HEK293 (cell line): ENCODE measurements at regions not wholly inside any gene's neighbourhood (a gene's known extent, or its start where the extent isn't known, plus 50 kb on each side); places are given as distances from the start of the nearest gene placed in this dataset.

ENCODE experiments used
- CTCF ChIA-PET: fragments of 350-600 bp; formaldehyde crosslinking; extraction: SDS; loops from one replicate; lab custom pipeline; 2021; ENCODE audit warnings: antibody characterized with exemption; lab: Yijun Ruan, JAX
- POLR2A ChIA-PET: fragments of 300-600 bp; formaldehyde crosslinking; extraction: SDS; loops from one replicate; lab custom pipeline; 2020; ENCODE audit warnings: antibody characterized with exemption, inconsistent platforms; lab: Yijun Ruan, JAX
- H3K27ac ChIP-seq: fragments of 200-500 bp; sonication (Bioruptor generic); 2 replicates; pipeline ENCODE4 v1.5.1; 2014; ENCODE audit warnings: low read depth, low read length, control low read depth, inconsistent platforms; ENCODE audit errors: extremely low read depth
- H3K36me3 ChIP-seq, 2 experiments: fragments of 200-500 bp in 1 of 2; sonication (Bioruptor generic) in 1 of 2; 1 replicate in 1 of 2; 2 replicates in 1 of 2; pipeline ENCODE4 v1.5.1; 2014 to 2017; ENCODE audit warnings: inconsistent platforms in 2 of 2, low read length in 2 of 2; ENCODE audit not compliant: control insufficient read depth in 2 of 2, insufficient read depth in 1 of 2
- H3K4me1 ChIP-seq: fragments of 200-500 bp; sonication (Bioruptor generic); 2 replicates; pipeline ENCODE4 v1.5.1; 2014; ENCODE audit warnings: mild to moderate bottlenecking, low read length, inconsistent platforms; ENCODE audit not compliant: control insufficient read depth, insufficient read depth
- H3K4me3 ChIP-seq: 2 replicates; pipeline ENCODE4 v1.5.1; 2011; ENCODE audit warnings: low read depth, mild to moderate bottlenecking, control low read depth, low read length, moderate library complexity
- H3K9me3 ChIP-seq: fragments of 200-500 bp; sonication (Bioruptor generic); 2 replicates; pipeline ENCODE4 v1.5.1; 2014; ENCODE audit warnings: low read depth, low read length, inconsistent platforms; ENCODE audit not compliant: control insufficient read depth, insufficient read depth
- ATF2 ChIP-seq: fragments of 450-650 bp; formaldehyde crosslinking; IDR thresholded peaks from 2 replicates; pipeline ENCODE4 v1.5.1; 2016; ENCODE audit warnings: missing biosample characterization, missing genetic modification characterization, low read depth
- BCL11B ChIP-seq: fragments of 450-650 bp; formaldehyde crosslinking; IDR thresholded peaks from 2 replicates; pipeline ENCODE4 v1.5.1; 2016; ENCODE audit warnings: low read depth, missing biosample characterization, missing genetic modification characterization
- CTCF ChIP-seq: fragments of 450-650 bp; formaldehyde crosslinking; IDR thresholded peaks from 2 replicates; pipeline ENCODE4 v1.5.1; 2016; ENCODE audit warnings: missing biosample characterization, missing genetic modification characterization
- GLIS2 ChIP-seq: fragments of 450-650 bp; formaldehyde crosslinking; IDR thresholded peaks from 2 replicates; pipeline ENCODE4 v1.5.1; 2016; ENCODE audit warnings: missing biosample characterization, missing genetic modification characterization
- KLF17 ChIP-seq: fragments of 450-650 bp; formaldehyde crosslinking; IDR thresholded peaks from 2 replicates; pipeline ENCODE4 v1.5.1; 2016; ENCODE audit warnings: missing biosample characterization, missing genetic modification characterization
- MYNN ChIP-seq: fragments of 450-650 bp; formaldehyde crosslinking; IDR thresholded peaks from 2 replicates; pipeline ENCODE4 v1.5.1; 2016; ENCODE audit warnings: missing biosample characterization, missing genetic modification characterization, borderline replicate concordance
- OSR2 ChIP-seq: fragments of 450-650 bp; formaldehyde crosslinking; IDR thresholded peaks from 2 replicates; pipeline ENCODE4 v1.5.1; 2016; ENCODE audit warnings: missing biosample characterization, missing genetic modification characterization
- ZBTB21 ChIP-seq: fragments of 450-650 bp; formaldehyde crosslinking; IDR thresholded peaks from 2 replicates; pipeline ENCODE4 v1.5.1; 2017; ENCODE audit warnings: missing biosample characterization, missing genetic modification characterization
- ZBTB26 ChIP-seq: fragments of 450-650 bp; formaldehyde crosslinking; optimal IDR thresholded peaks from 2 replicates; pipeline ENCODE3; 2016; ENCODE audit warnings: missing biosample characterization, mild to moderate bottlenecking, missing genetic modification characterization
- ZBTB6 ChIP-seq: fragments of 450-650 bp; formaldehyde crosslinking; IDR thresholded peaks from 2 replicates; pipeline ENCODE4 v1.5.1; 2017; ENCODE audit warnings: missing biosample characterization, missing genetic modification characterization
- ZEB2 ChIP-seq: fragments of 450-650 bp; formaldehyde crosslinking; IDR thresholded peaks from 2 replicates; pipeline ENCODE4 v1.5.1; 2016; ENCODE audit warnings: missing biosample characterization, missing genetic modification characterization
- ZIC2 ChIP-seq: fragments of 450-650 bp; formaldehyde crosslinking; IDR thresholded peaks from 2 replicates; pipeline ENCODE4 v1.5.1; 2016; ENCODE audit warnings: missing biosample characterization, missing genetic modification characterization
- ZNF169 ChIP-seq: fragments of 450-650 bp; formaldehyde crosslinking; IDR thresholded peaks from 2 replicates; pipeline ENCODE4 v1.5.1; 2016; ENCODE audit warnings: missing biosample characterization, missing genetic modification characterization
- ZNF335 ChIP-seq: fragments of 450-650 bp; formaldehyde crosslinking; conservative IDR thresholded peaks from 2 replicates; pipeline ENCODE4 v1.5.1; 2016; ENCODE audit warnings: missing biosample characterization, missing genetic modification characterization
- ZNF394 ChIP-seq: fragments of 450-650 bp; formaldehyde crosslinking; IDR thresholded peaks from 2 replicates; pipeline ENCODE4 v1.5.1; 2016; ENCODE audit warnings: missing biosample characterization, missing genetic modification characterization, mild to moderate bottlenecking, moderate library complexity, borderline replicate concordance
- ZNF610 ChIP-seq: fragments of 450-650 bp; formaldehyde crosslinking; IDR thresholded peaks from 2 replicates; pipeline ENCODE4 v1.5.1; 2016; ENCODE audit warnings: missing biosample characterization, missing genetic modification characterization, borderline replicate concordance
- ZNF626 ChIP-seq: fragments of 450-650 bp; sonication (Bioruptor Pico); formaldehyde crosslinking; IDR thresholded peaks from 2 replicates; pipeline ENCODE4 v1.5.1; 2018; ENCODE audit warnings: missing biosample characterization, missing genetic modification characterization, inconsistent platforms
- ZNF658 ChIP-seq: fragments of 450-650 bp; formaldehyde crosslinking; IDR thresholded peaks from 2 replicates; pipeline ENCODE4; 2016; ENCODE audit warnings: missing biosample characterization, missing genetic modification characterization
- ZNF707 ChIP-seq: fragments of 450-650 bp; formaldehyde crosslinking; IDR thresholded peaks from 2 replicates; pipeline ENCODE4 v1.5.1; 2016; ENCODE audit warnings: missing biosample characterization, missing genetic modification characterization

GRCh38 chr1:58255192-58255591 is 291.3 kb downstream of the OMA1 start:
- Histone ChIP-seq H3K4me3 (no peak overlapping the region), H3K27ac (no peak overlapping the region), H3K36me3 (no peaks in the 10 kb centered on the region), H3K9me3 (no peaks in the 10 kb centered on the region), H3K4me1 (no peaks in the 10 kb centered on the region)
- CTCF ChIA-PET = no interaction called here
- POLR2A ChIA-PET = no interaction called here
- TF ChIP-seq ZNF335 (tag by site-specific recombination) = peak; percentile 34
- peak; percentile 86 for TF ChIP-seq ATF2 (tag by site-specific recombination)
- TF ChIP-seq ZNF610 (tag by site-specific recombination) = no peak

- POLR2A ChIA-PET = no interaction called here
- TF ChIP-seq CTCF (tag by site-specific recombination) = no peak
- no peak for TF ChIP-seq ZNF626 (tag by site-specific recombination)
- TF ChIP-seq BCL11B (tag by site-specific recombination) = no peak
- TF ChIP-seq MYNN (tag by site-specific recombination) = peak; percentile 59; the same call in 1 of the 2 replicates
- TF ChIP-seq ZNF707 (tag by site-specific recombination) = no peak
- H3K9me3 ChIP-seq = no peaks in the 10 kb centered on the region
- CTCF ChIA-PET = interaction anchor here (0.7 to 1.0 kb wide), 4 partner anchors 9 to 361 kb away, joined by 3 to 4 read pairs (median 3); no protein-coding TSS in a partner anchor
- no peak overlapping the region for H3K27ac ChIP-seq
- no peaks in the 10 kb centered on the region for H3K36me3 ChIP-seq
- H3K4me1 ChIP-seq = no peaks in the 10 kb centered on the region
- no peak overlapping the region for H3K4me3 ChIP-seq
Observed at GRCh38 chr1:58251430-58252073, 295.0 kb downstream of the OMA1 start.

GRCh38 chr1:58250587-58250948 is 296.0 kb downstream of the OMA1 start:
- no peaks in the 10 kb centered on the region for H3K4me1 ChIP-seq
- H3K4me3 ChIP-seq = no peak overlapping the region
- no peaks in the 10 kb centered on the region for H3K9me3 ChIP-seq
- ChIA-PET POLR2A (no interaction called here), CTCF (interaction anchor here (0.7 kb wide), 1 partner anchor 362 kb away, joined by 3 read pairs; no protein-coding TSS in a partner anchor)
- TF ChIP-seq ZBTB6 (no peak), ZNF658 (tag by site-specific recombination) (no peak)
- no peaks in the 10 kb centered on the region for H3K36me3 ChIP-seq
- no peak overlapping the region for H3K27ac ChIP-seq

GRCh38 chr1:58249737-58250586 is 296.6 kb downstream of the OMA1 start:
- Histone ChIP-seq H3K4me1 (no peaks in the 10 kb centered on the region), H3K27ac (no peak overlapping the region; the same call in 1 of the 2 replicates), H3K36me3 (no peaks in the 10 kb centered on the region), H3K4me3 (peak overlapping the region; percentile 24), H3K9me3 (no peaks in the 10 kb centered on the region)
- POLR2A ChIA-PET = no interaction called here
- CTCF ChIA-PET = interaction anchor here (0.7 kb wide), 1 partner anchor 1118 kb away, joined by 3 read pairs; no protein-coding TSS in a partner anchor
- TF ChIP-seq ZIC2 (tag by site-specific recombination) (0 out of 2 replicates have a peak, but pooled peaks have one; percentile 26), KLF17 (tag by site-specific recombination) (no peak), ZBTB26 (peak; percentile 89), ZBTB21 (tag by site-specific recombination) (no peak), GLIS2 (tag by site-specific recombination) (peak; percentile 43; the same call in 1 of the 2 replicates), ZEB2 (tag by site-specific recombination) (0 out of 2 replicates have a peak, but pooled peaks have one; percentile 11), OSR2 (tag by site-specific recombination) (peak; percentile 97), ZNF394 (tag by site-specific recombination) (0 out of 2 replicates have a peak, but pooled peaks have one; percentile 14), ZNF169 (tag by site-specific recombination) (peak; percentile 82; the same call in 1 of the 2 replicates)
